HG03565 (cell line): ENCODE measurements at regions not wholly inside any gene's neighbourhood (a gene's known extent, or its start where the extent isn't known, plus 50 kb on each side); places are given as distances from the start of the nearest gene placed in this dataset.

Source experiments
- ATAC-seq: cut with Tn5 transposase; IDR thresholded peaks from one replicate; pipeline ENCODE4 v1.9.1; 2021; ENCODE audit warnings: mild to moderate bottlenecking, moderate library complexity; ENCODE audit not compliant: unreplicated experiment

GRCh38 chr9:21746550-21746949 is 55.9 kb upstream of the MTAP start:
- ATAC-seq = no peak

- ATAC-seq = no peak
Measured at GRCh38 chr9:21747175-21747574, 55.3 kb upstream of the MTAP start.

- ATAC-seq = no peak
Measured at GRCh38 chr9:21750021-21750735, 52.3 kb upstream of the MTAP start.

- no peak for ATAC-seq
Measured at GRCh38 chr9:21751998-21752397, 50.4 kb upstream of the MTAP start.
